Pancreas (tissue), 10 donors: ENCODE measurements at regions not wholly inside any gene's neighbourhood (a gene's known extent, or its start where the extent isn't known, plus 50 kb on each side); places are given as distances from the start of the nearest gene placed in this dataset.

Experiments
- ATAC-seq, 4 donors: fragments of 200-7000 bp; cut with Tn5 transposase; one replicate each; pipeline versions ENCODE4 v1.8.0 to v1.9.1; 2020; ENCODE audit warnings: mild to moderate bottlenecking in 4 of 4, moderate library complexity in 4 of 4
- DNase-seq, 6 donors: peaks; one replicate each; pipeline ENCODE4 v3.0.0-alpha.2; 2020
- FAIRE-seq: peaks from 2 replicates; lab custom pipeline; 2012; peaks lifted over from hg19 to GRCh38; lab: Jason Lieb, UNC
- H3K27ac ChIP-seq, 4 donors: fragments of 200-600 bp; sonication (generic); 1 replicate in 3 of 4; 2 replicates in 1 of 4; pipeline versions ENCODE4 v1.5.0 to v1.8.0; 2020
- H3K27me3 ChIP-seq, 4 donors: fragments of 200-600 bp; one replicate each; pipeline ENCODE4 v1.8.0; 2021
- H3K36me3 ChIP-seq, 3 donors: fragments of 200-600 bp; sonication (generic) in 1 of 3; one replicate each; pipeline versions ENCODE4 v1.5.0 to v1.8.0; 2020 to 2021
- H3K4me1 ChIP-seq, 3 donors: fragments of 200-600 bp; one replicate each; pipeline ENCODE4 v1.8.0; 2021
- H3K4me3 ChIP-seq, 4 donors: fragments of 200-600 bp; sonication (generic) in 2 of 4; one replicate each; pipeline versions ENCODE4 v1.5.0 to v1.8.0; 2020 to 2021
- H3K9me3 ChIP-seq, 4 donors: fragments of 200-600 bp; one replicate each; pipeline ENCODE4 v1.8.0; 2021
- CTCF ChIP-seq, 4 donors: fragments of 200-600 bp; sonication (generic) in 3 of 4; IDR thresholded peaks; one replicate each; pipeline versions ENCODE4 v1.5.0 to v1.8.0; 2021; ENCODE audit warnings: antibody characterized with exemption in 4 of 4
- WGBS, 2 donors: extraction: QIAGEN DNeasy Blood & Tissue Kit; methylation state at CpG; one replicate each; pipeline ENCODE4 v1.1.7; 2013; 5-methylcytosine and 5-hydroxymethylcytosine counted together
- intact Hi-C, 3 donors: fragments of 100-400 bp; cut with DNase I; formaldehyde crosslinking; loops; one replicate each; pipeline versions ENCODE4 v1.11.1 to v1.14.2; 2022
- donor health status: healthy with polysubstance abuse.
- donor health status: DM: no; HTN: no; CAD: no; lungs with moderate emphysema.
- donor health status: DM: no; HTN: no; CAD: no.
- donor health status: control.
- donor health status: control.
- donor health status: Bipolar disorder and iron deficiency.
- donor health status: DM: yes; HTN: yes; CAD: no.
- donor health status: DM: no; HTN: no; CAD: no.
- donor health status: DM: no; HTN: no; CAD: no.
- donor health status: DM: yes; HTN: yes; CAD: no.

GRCh38 chr3:18946524-18946923, 201.8 kb upstream of the KCNH8 start:
- TF ChIP-seq CTCF (IDR thresholded peaks at IDR 0.05): no peak
- no peaks in the 10 kb centered on the region for H3K36me3 ChIP-seq
- no peak for DNase-seq
- no peaks in the 10 kb centered on the region for H3K9me3 ChIP-seq
- intact Hi-C loops: no loop called here
- WGBS, 2 donors: 21 to 33% methylated on average over 2 of the region's 2 CpGs
- no peaks in the 10 kb centered on the region for H3K4me1 ChIP-seq
- no peak for ATAC-seq
- H3K4me3 ChIP-seq: no peak overlapping the region
- H3K27ac ChIP-seq: no peak overlapping the region
- no peak for FAIRE-seq
- H3K27me3 ChIP-seq: no peaks in the 10 kb centered on the region

- TF ChIP-seq CTCF (IDR thresholded peaks at IDR 0.05): no peak
- intact Hi-C loops: no loop called here
Measured at GRCh38 chr3:18937574-18937973, 210.7 kb upstream of the KCNH8 start.

GRCh38 chr3:18919158-18919557, 229.2 kb upstream of the KCNH8 start:
- no peaks in the 10 kb centered on the region for H3K4me1 ChIP-seq
- 76 to 81% methylated on average over 1 of the region's 1 CpG for WGBS, 2 donors
- H3K4me3 ChIP-seq: no peak overlapping the region
- DNase-seq (no peak), ATAC-seq (no peak), FAIRE-seq (no peak)
- no peaks in the 10 kb centered on the region for H3K9me3 ChIP-seq
- H3K36me3 ChIP-seq: no peaks in the 10 kb centered on the region
- no peaks in the 10 kb centered on the region for H3K27me3 ChIP-seq
- H3K27ac ChIP-seq: no peak overlapping the region
- TF ChIP-seq CTCF (IDR thresholded peaks at IDR 0.05): no peak
- intact Hi-C loops: no loop called here

More at GRCh38 chr3:18937574-18937973, 210.7 kb upstream of the KCNH8 start:
- no peaks in the 10 kb centered on the region for H3K9me3 ChIP-seq
- H3K36me3 ChIP-seq: no peaks in the 10 kb centered on the region
- FAIRE-seq: no peak
- no peak overlapping the region for H3K4me3 ChIP-seq
- H3K4me1 ChIP-seq: no peaks in the 10 kb centered on the region
- no peak for DNase-seq
- no peak for ATAC-seq
- no peaks in the 10 kb centered on the region for H3K27me3 ChIP-seq
- H3K27ac ChIP-seq: no peak overlapping the region

GRCh38 chr3:18917923-18918322, 230.4 kb upstream of the KCNH8 start:
- intact Hi-C loops: no loop called here
- WGBS, 2 donors: 49 to 67% methylated on average over 1 of the region's 1 CpG
- FAIRE-seq: no peak

More at GRCh38 chr3:18917923-18918322, 230.4 kb upstream of the KCNH8 start:
- TF ChIP-seq CTCF (IDR thresholded peaks at IDR 0.05): no peak
- DNase-seq (no peak), ATAC-seq (no peak)
- H3K4me3 ChIP-seq: no peak overlapping the region
- no peaks in the 10 kb centered on the region for H3K9me3 ChIP-seq
- no peaks in the 10 kb centered on the region for H3K27me3 ChIP-seq
- H3K27ac ChIP-seq: no peak overlapping the region
- no peaks in the 10 kb centered on the region for H3K4me1 ChIP-seq
- H3K36me3 ChIP-seq: no peaks in the 10 kb centered on the region
